ENCODE measurements at regions not wholly inside any gene's neighbourhood (a gene's known extent, or its start where the extent isn't known, plus 50 kb on each side); places are given as distances from the start of the nearest gene placed in this dataset.

DNA sequence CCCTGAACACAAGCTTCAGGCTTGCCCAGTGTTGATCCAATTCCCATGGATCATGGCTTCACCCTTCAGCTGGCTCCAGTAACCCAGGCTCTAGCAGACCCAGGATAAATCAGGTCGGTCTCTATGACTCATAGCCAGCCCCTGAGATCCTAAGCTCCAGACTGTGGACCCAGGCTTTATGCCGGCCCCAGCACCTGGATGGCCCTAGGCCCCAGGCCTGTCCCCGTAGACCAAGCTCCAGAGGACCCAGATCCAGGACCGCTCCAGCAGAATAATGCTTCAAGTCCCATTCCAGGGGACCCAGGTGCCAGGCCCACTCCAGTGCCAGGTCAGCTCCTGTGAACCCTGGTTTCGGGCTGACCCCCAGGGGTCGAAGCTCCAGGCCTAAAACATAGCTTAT, 1589.9 kb upstream of the DDX18 start:
- no peaks in the 10 kb centered on the region for H3K9me3 ChIP-seq (ENCODE audit: severe bottlenecking)
- peaks cover 75% of the 10 kb centered on the region for H3K27me3 ChIP-seq (ENCODE audit: insufficient read depth, low read depth, severe bottlenecking)
- H3K27ac ChIP-seq, result no peak overlapping the region
- DNase-seq, result no peak
- TF ChIP-seq, protein P1, sequence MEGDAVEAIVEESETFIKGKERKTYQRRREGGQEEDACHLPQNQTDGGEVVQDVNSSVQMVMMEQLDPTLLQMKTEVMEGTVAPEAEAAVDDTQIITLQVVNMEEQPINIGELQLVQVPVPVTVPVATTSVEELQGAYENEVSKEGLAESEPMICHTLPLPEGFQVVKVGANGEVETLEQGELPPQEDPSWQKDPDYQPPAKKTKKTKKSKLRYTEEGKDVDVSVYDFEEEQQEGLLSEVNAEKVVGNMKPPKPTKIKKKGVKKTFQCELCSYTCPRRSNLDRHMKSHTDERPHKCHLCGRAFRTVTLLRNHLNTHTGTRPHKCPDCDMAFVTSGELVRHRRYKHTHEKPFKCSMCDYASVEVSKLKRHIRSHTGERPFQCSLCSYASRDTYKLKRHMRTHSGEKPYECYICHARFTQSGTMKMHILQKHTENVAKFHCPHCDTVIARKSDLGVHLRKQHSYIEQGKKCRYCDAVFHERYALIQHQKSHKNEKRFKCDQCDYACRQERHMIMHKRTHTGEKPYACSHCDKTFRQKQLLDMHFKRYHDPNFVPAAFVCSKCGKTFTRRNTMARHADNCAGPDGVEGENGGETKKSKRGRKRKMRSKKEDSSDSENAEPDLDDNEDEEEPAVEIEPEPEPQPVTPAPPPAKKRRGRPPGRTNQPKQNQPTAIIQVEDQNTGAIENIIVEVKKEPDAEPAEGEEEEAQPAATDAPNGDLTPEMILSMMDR (IDR thresholded peaks at IDR 0.05; ENCODE audit: low read depth, low read length), result no peak
- H3K4me3 ChIP-seq (ENCODE audit: low read depth, low read length), result no peak overlapping the region
- no peaks in the 10 kb centered on the region for H3K36me3 ChIP-seq

DNA sequence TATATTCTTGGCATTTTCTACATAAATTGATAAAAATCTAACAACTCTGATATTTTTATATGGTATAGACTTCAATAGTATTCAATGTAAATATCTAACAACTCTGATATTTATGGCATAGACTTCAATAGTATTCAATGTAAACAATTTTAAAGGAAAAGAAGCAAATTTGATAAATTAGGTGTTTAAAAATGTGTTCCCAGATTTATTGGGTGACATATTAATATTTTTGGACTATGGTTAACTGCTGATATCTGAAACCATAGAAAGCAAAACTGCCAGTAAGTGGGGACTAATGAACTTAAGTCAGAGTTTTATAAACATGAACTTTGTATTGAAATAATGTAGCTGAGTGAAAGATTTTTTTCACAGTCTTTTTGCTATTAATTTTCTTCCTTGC, 1576.0 kb upstream of the DDX18 start:
- peaks cover 20% of the 10 kb centered on the region for H3K27me3 ChIP-seq (ENCODE audit: insufficient read depth, low read depth, severe bottlenecking)
- H3K4me3 ChIP-seq (ENCODE audit: low read depth, low read length), result no peak overlapping the region
- DNase-seq, result no peak
- no peak overlapping the region for H3K27ac ChIP-seq
- TF ChIP-seq, protein P1 (IDR thresholded peaks at IDR 0.05; ENCODE audit: low read depth, low read length), result no peak
- H3K36me3 ChIP-seq, result no peaks in the 10 kb centered on the region
- H3K9me3 ChIP-seq (ENCODE audit: severe bottlenecking), result no peaks in the 10 kb centered on the region

DNA sequence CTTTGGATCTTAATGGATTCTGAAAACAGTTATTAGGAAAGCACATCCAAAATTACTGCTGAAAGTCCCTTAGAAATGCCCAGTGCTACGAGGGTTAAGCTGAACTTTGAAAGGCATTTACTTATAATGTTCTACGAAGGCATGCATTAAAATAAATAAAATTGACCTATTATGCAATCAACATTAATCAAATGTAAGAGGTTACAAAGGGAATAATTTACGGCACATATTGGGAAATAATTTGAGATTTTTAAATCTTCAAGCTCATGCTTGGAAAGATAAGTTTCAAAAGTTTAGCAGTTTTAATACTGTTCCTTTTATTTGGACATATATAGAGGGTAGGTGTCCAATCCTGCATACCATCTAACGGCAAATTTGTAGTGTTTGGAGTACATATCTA, 1564.1 kb upstream of the DDX18 start:
- Histone ChIP-seq H3K4me3 (ENCODE audit: low read depth, low read length) (no peak overlapping the region), H3K36me3 (no peaks in the 10 kb centered on the region), H3K27ac (no peak overlapping the region), H3K9me3 (ENCODE audit: severe bottlenecking) (peaks cover 4% of the 10 kb centered on the region), H3K27me3 (ENCODE audit: insufficient read depth, low read depth, severe bottlenecking) (peaks cover 51% of the 10 kb centered on the region)
- no peak for DNase-seq
- TF ChIP-seq, protein P1 (IDR thresholded peaks at IDR 0.05; ENCODE audit: low read depth, low read length), result no peak

DNA sequence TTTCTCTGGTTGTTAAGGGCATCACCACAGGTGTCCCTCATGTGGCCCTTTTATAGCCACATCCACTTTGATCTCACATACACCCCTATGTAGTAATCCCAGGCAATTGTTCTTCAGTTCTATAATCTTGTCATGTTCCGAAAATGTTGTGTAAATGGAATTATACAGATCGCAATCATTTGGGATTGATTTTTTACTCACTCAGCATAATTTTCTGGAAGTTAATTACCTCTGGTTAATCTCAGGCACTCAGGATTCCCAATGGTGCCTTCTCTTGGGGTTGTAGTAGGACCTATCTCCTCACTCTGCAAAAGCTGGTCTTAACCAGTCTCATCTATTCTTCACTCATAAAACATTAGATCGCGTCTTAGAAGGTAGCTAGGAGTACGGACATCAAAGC, 1549.6 kb upstream of the DDX18 start:
- TF ChIP-seq, protein P1 (IDR thresholded peaks at IDR 0.05; ENCODE audit: low read depth, low read length), result no peak
- DNase-seq, result no peak
- H3K36me3 ChIP-seq, result no peaks in the 10 kb centered on the region
- no peak overlapping the region for H3K27ac ChIP-seq
- H3K9me3 ChIP-seq (ENCODE audit: severe bottlenecking), result peaks cover 2% of the 10 kb centered on the region
- H3K4me3 ChIP-seq (ENCODE audit: low read depth, low read length), result no peak overlapping the region
- peaks cover 23% of the 10 kb centered on the region for H3K27me3 ChIP-seq (ENCODE audit: insufficient read depth, low read depth, severe bottlenecking)

DNA sequence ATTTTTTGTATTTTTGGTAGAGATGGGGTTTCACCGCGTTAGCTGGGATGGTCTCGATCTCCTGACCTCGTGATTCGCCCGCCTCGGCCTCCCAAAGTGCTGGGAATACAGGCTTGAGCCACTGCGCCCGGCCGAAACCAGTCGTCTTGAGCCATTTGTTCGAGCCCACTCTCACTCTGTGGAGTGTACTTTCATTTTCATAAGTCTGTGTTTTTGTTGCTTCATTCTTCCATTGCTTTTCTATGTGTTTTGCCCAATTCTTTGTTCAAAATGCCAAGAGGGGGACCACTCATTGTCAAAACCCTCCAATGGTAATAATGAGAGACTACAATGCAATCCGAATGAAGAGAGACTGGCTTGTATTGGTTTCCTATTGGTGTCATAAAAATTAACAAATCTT, 1545.5 kb upstream of the DDX18 start:
- Histone ChIP-seq H3K36me3 (no peaks in the 10 kb centered on the region), H3K27me3 (ENCODE audit: insufficient read depth, low read depth, severe bottlenecking) (peaks cover 12% of the 10 kb centered on the region), H3K9me3 (ENCODE audit: severe bottlenecking) (no peaks in the 10 kb centered on the region), H3K27ac (no peak overlapping the region), H3K4me3 (ENCODE audit: low read depth, low read length) (no peak overlapping the region)
- no peak for DNase-seq
- TF ChIP-seq, protein P1 (IDR thresholded peaks at IDR 0.05; ENCODE audit: low read depth, low read length), result no peak

DNA sequence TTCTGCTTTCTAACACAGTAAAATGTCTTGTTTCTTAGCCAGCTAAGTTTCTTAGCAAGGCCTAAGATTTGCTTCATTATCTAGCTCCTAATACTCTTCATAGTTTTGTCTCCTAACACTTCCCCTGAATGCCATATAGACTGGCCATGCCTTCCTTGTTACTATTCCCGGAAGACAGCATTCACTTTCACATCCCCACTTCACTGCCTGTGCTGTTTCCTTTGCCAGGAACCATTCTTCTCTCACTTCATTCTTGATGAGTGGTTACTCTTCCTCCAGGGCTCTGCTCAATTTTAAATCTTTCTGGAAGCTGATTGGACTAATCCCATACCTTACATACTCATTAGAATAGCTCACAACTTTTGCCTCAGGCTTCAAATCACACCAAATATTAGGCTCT, 1510.2 kb upstream of the DDX18 start:
- no peak overlapping the region for H3K4me3 ChIP-seq (ENCODE audit: low read depth, low read length)
- H3K27ac ChIP-seq, result no peak overlapping the region
- no peak for DNase-seq
- H3K36me3 ChIP-seq, result no peaks in the 10 kb centered on the region
- H3K9me3 ChIP-seq (ENCODE audit: severe bottlenecking), result no peaks in the 10 kb centered on the region
- TF ChIP-seq, protein P1 (IDR thresholded peaks at IDR 0.05; ENCODE audit: low read depth, low read length), result no peak
- H3K27me3 ChIP-seq (ENCODE audit: insufficient read depth, low read depth, severe bottlenecking), result peaks cover 7% of the 10 kb centered on the region

Measured in WERI-Rb-1 (cell line).